GM10266 (cell line): ENCODE measurements at regions not wholly inside any gene's neighbourhood (a gene's known extent, or its start where the extent isn't known, plus 50 kb on each side); places are given as distances from the start of the nearest gene placed in this dataset.

Source experiments
- DNase-seq: peaks from one replicate; pipeline ENCODE4 v3.0.0; 2012; ENCODE audit errors: extremely low spot score
- CTCF ChIP-seq: IDR thresholded peaks from 2 replicates; pipeline ENCODE4 v1.5.1; 2012; ENCODE audit warnings: mild to moderate bottlenecking, low read depth; ENCODE audit not compliant: control insufficient read depth, insufficient read depth; ENCODE audit errors: missing control alignments

GRCh38 chr11:110832539-110832938 lies 120.3 kb upstream of the ARHGAP20 start:
- no peak for TF ChIP-seq CTCF
- DNase-seq, result no peak

DNA sequence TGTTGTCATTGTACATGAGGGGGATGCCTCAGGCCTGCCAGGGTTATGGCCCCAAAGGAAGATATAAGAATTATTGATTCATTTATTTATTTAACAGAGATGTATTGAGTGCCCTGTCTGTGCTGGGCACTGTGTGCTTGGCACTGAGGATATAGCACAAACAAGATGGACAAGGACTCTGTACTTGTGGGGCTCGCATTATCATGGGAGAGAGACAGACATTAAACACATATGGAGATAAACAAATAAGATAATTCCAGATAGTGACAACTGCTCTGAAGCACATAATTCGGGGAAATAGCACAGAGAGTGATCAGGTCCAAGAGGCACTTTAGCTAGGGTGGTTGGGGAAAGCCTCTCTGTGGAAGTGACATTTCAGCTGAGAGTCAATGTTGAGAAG lies 119.8 kb upstream of the ARHGAP20 start:
- no peak for TF ChIP-seq CTCF
- DNase-seq, result no peak

DNA sequence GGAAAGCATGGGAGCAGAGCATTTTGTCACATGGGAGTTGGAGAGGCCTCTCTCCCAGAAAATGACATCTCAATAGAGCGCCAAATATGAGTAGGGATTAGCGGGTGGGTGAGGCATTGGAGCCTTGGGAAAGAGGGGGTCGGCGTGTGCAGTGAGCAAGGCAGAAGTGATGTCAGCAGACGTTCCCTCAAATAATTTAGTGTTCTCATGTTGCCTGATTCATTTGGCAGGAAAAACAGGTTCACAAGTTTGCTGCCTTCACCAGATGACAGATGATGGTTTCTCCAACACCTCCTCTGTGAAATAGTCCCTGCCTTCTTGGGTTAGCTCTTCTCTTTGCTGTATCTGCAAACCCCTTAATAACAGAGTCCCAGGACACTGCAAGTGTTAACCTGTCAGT lies 118.5 kb upstream of the ARHGAP20 start:
- DNase-seq, result no peak
- no peak for TF ChIP-seq CTCF

- DNase-seq, result no peak
- TF ChIP-seq CTCF, result no peak
Observed at GRCh38 chr11:110830344-110830743, 118.1 kb upstream of the ARHGAP20 start.

- TF ChIP-seq CTCF, result no peak
- DNase-seq, result no peak
Observed at GRCh38 chr11:110829873-110830272, 117.6 kb upstream of the ARHGAP20 start.

DNA sequence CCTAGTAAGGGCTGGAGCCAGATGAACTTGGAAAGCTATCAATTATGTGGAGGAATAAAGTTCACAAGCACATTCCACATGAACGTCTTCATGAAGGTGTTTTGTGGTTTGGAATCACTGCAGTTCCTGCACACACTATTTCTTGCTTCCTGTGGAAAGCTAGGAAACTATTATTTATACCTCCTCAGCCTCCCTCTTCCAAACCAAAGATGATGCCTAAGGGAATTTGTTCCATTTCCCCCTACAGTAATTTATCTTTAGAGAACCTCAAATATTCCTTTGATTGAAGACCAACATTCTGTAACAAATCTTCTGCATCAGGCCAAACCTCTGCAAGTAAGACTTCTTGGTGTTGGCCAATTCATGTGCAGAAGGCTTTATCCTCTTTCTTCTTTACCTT lies 115.8 kb upstream of the ARHGAP20 start:
- TF ChIP-seq CTCF, result no peak
- no peak for DNase-seq

GRCh38 chr11:110827276-110827675 lies 115.0 kb upstream of the ARHGAP20 start:
- DNase-seq, result no peak
- no peak for TF ChIP-seq CTCF
